BJ (cell line): ENCODE measurements at regions not wholly inside any gene's neighbourhood (a gene's known extent, or its start where the extent isn't known, plus 50 kb on each side); places are given as distances from the start of the nearest gene placed in this dataset.
"Not testable (repeated sequence)": the region's sequence is repeated elsewhere in the genome, so short reads cannot be mapped to it uniquely, and the experiment has no call there.

ENCODE experiments used
- CTCF ChIA-PET: fragments of 350-600 bp; formaldehyde crosslinking; extraction: SDS; loops from one replicate; lab custom pipeline; 2021; ENCODE audit warnings: antibody characterized with exemption, inconsistent platforms; lab: Yijun Ruan, JAX
- POLR2A ChIA-PET: fragments of 300-600 bp; sonication (Branson Sonifier 250); formaldehyde crosslinking; extraction: SDS; loops from one replicate; lab custom pipeline; 2021; ENCODE audit warnings: antibody characterized with exemption; lab: Charles Lee
- DNase-seq: peaks from one replicate; pipeline ENCODE4 v3.0.0-alpha.2; 2011; ENCODE audit warnings: low read depth
- H3K27me3 ChIP-seq: 2 replicates; pipeline ENCODE4 v1.6.0; 2011; ENCODE audit warnings: low read length; ENCODE audit not compliant: control insufficient read depth, insufficient read depth
- H3K36me3 ChIP-seq: 2 replicates; pipeline ENCODE4 v1.5.1; 2011; ENCODE audit warnings: low read length; ENCODE audit not compliant: control insufficient read depth, insufficient read depth
- H3K4me3 ChIP-seq: 2 replicates; pipeline ENCODE4 v1.5.1; 2011; ENCODE audit warnings: low read depth, mild to moderate bottlenecking, control low read depth, low read length
- TF ChIP-seq, protein P1 (sequence below): IDR thresholded peaks from 2 replicates; pipeline ENCODE4 v1.5.1; 2011; ENCODE audit warnings: low read depth, mild to moderate bottlenecking, control low read depth, inconsistent platforms, low read length, moderate library complexity; ENCODE audit not compliant: insufficient read depth

DNA sequence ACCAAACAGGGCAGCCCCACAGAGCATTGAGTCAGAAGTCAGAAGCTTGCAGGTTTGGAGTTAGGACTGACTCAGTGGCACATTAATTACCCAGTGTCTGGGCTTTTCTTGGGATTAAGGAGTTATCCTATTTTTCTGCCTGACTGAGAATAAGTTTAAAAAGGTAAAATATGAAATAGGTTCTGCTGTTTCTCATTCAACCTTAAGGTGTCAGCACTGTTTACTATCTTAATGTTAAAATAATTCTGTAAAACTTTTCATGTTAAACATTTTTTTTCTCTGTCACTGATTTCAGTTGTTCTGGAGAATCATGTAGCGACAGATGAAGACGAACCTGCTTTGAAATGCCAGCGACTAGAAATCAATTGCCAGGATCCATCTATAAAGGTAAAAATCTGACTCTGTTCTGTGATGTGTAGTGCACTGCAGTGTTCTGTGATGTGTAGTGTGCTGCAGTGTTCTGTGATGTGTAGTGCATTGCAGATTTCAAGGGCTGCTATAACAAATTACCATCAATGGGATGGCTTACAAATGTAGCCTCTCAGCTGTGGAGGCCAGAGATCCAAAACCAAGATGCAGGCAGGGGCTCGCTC is 128.0 kb downstream of the LAT start:
- no peak for DNase-seq
- H3K36me3 ChIP-seq: 0 out of 2 replicates have a peak, but pooled peaks cover 3% of the 10 kb centered on the region
- H3K4me3 ChIP-seq: no peak overlapping the region
- CTCF ChIA-PET: no interaction called here
- no peaks in the 10 kb centered on the region for H3K27me3 ChIP-seq
- POLR2A ChIA-PET: no interaction called here
- TF ChIP-seq, protein P1, sequence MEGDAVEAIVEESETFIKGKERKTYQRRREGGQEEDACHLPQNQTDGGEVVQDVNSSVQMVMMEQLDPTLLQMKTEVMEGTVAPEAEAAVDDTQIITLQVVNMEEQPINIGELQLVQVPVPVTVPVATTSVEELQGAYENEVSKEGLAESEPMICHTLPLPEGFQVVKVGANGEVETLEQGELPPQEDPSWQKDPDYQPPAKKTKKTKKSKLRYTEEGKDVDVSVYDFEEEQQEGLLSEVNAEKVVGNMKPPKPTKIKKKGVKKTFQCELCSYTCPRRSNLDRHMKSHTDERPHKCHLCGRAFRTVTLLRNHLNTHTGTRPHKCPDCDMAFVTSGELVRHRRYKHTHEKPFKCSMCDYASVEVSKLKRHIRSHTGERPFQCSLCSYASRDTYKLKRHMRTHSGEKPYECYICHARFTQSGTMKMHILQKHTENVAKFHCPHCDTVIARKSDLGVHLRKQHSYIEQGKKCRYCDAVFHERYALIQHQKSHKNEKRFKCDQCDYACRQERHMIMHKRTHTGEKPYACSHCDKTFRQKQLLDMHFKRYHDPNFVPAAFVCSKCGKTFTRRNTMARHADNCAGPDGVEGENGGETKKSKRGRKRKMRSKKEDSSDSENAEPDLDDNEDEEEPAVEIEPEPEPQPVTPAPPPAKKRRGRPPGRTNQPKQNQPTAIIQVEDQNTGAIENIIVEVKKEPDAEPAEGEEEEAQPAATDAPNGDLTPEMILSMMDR: no peak

DNA sequence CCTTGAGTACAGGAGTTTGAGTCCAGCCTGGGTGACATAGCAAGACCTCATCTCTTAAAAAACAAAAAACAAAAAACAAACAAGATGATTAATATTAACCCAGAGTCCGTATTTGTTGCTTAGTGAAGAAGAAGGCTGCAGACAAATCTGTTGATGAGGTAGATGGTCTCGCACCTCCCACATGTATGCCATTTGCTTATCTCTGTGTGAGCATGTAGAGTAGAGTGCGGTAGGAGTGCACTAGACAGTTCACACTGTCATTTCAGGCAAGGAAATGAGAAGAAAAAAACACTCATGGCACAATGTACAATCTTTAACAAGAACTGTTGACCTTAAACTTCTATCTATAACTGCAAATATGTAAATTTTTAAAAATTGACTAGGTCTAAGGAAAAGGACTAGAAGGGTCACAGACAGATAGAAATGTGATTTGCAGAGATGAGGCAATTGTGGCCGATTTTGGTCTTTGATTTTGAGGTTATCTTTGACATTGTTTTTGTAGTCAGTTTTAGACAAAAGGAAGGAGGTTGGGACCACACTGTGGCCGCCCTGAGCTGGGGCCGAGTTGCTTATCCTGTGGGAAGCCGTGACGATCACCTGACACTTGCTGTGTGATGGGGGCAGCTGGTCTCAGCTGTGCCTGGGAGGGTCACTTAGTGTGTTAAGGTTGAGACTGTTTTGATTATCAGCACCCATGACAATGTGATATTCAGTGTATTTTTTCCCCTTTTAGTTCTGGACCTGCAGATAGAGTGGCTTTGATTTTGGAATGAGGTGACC is 127.2 kb downstream of the LAT start:
- DNase-seq, CTCF ChIA-PET, POLR2A ChIA-PET, H3K4me3 ChIP-seq, H3K36me3 ChIP-seq, H3K27me3 ChIP-seq: not testable (repeated sequence)

DNA sequence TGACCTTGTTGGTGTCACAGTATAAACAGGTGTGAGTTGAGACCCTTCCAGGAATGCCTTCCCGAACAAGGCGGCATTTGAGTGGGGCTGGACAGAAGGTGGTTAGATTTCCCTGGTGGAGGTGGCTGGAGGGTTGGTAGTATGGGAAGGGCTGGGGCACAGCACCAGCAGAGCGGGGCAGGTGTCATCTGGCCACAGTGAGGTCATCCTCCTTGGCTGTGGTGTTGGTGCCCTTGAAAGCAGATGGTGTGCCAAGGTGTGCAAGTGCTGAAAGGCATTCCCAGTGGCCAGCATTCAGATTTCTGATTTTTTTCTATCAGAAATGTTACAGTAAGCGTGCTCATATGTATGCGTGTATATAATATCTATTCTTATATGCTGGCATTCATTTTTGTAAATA is 126.6 kb downstream of the LAT start:
- CTCF ChIA-PET: no interaction called here
- DNase-seq: no peak
- no peaks in the 10 kb centered on the region for H3K36me3 ChIP-seq
- H3K4me3 ChIP-seq: no peak overlapping the region
- TF ChIP-seq, protein P1: no peak
- POLR2A ChIA-PET: no interaction called here
- H3K27me3 ChIP-seq: no peaks in the 10 kb centered on the region

DNA sequence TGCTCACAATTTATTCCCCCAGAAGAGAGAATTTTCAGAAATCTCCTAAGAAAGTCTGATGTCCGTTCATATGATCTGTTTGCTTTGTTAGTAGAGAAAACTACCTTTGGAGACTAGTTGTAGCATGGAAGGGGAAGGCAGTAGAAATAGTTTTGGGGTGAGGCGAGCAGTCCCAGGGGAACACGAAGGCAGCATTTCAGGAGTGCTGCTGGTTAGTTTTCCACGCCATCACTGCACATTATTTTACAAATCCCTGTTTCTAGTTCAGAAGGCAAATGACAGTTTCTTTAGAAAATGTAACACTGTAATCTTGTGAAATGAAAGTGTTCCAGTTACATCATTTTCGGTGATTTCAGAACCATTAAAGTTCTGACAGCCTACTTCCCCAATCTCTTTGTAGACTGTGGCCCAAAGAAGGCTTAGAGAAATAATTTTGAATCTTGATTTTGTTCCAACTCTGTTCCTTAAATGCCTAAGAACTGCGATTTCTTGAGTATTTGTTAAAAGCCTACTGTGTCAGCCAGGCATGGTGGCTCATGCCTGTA is 123.8 kb downstream of the LAT start:
- DNase-seq, CTCF ChIA-PET: not testable (repeated sequence)

DNA sequence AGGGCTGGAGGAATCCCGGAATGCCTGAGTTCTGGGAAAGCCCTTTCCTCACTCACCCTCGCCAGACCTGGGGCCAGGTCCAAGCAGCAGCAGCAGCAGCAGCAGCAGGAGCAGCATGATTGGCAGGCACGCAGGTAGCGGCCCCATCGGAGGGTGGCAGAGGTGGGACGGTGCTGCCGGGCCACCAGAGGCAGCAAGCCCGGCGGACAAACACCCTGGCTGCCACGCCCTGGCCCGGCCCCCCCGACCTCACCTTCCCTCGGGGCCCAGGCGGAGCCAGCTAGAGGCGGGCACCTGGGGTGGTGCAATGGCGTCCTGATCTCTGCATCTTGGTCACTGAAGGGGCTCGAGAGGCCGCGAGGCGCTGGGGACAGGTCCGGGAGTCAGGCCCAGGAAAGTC is 122.4 kb downstream of the LAT start:
- Histone ChIP-seq H3K36me3 (no peaks in the 10 kb centered on the region), H3K4me3 (no peak overlapping the region), H3K27me3 (no peaks in the 10 kb centered on the region)
- no peak for DNase-seq
- TF ChIP-seq, protein P1: no peak
- ChIA-PET CTCF (no interaction called here), POLR2A (no interaction called here)

More for the DNA sequence above, 123.8 kb downstream of the LAT start:
- H3K36me3 ChIP-seq, POLR2A ChIA-PET, H3K4me3 ChIP-seq, H3K27me3 ChIP-seq: not testable (repeated sequence)

DNA sequence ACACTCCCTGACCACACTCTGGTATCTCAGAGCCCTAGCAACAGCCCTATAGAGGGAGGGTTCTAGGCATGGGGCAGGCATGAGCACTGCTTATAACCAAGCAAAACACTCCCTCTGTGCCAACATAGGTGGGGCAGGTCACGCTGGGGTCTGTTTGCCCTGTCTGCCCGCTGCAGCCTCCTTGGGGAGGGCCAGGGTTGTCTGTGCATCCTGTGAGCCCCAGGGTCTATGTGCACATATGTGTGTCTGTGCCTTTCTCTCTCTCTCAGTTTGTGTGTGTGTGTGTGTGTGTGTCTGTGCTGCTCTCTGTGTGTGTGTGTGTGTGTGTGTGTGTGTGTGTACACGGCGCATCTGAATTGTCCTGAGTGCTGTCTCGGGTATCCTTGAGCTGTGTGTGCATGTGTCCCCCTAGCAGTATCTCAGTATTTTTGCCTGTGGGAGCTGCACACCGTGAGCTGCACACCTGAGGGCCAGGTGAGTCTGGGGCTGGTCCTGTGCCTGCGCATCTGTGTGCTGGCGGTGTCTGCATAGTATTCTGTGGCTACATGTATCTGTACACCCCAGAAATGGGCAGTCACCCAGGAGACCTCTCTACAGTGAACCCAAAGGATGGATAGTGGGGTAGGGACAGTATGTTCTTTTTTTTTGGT is 121.5 kb downstream of the LAT start:
- H3K36me3 ChIP-seq, DNase-seq, CTCF ChIA-PET, H3K4me3 ChIP-seq, POLR2A ChIA-PET, H3K27me3 ChIP-seq: not testable (repeated sequence)

DNA sequence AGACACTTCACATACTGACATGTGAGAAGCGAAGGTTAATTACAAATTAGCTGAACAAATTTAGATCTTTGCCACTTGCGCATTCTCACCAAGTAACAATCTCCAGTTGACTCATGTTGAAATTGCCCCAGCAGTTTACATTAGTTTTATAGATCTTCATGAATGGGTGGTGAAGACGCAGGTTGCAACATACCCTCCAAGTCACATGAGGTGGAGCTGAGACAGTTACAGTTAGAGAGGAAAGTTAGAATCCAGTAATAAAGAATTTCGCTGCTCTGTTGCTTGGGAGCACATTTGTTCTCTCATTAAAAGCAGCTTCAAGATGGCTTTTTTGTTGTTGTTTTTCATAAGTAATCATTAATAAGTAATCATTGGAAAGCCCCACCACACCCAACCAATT is 119.7 kb downstream of the LAT start:
- POLR2A ChIA-PET, H3K4me3 ChIP-seq, CTCF ChIA-PET, H3K36me3 ChIP-seq, H3K27me3 ChIP-seq, DNase-seq: not testable (repeated sequence)

DNA sequence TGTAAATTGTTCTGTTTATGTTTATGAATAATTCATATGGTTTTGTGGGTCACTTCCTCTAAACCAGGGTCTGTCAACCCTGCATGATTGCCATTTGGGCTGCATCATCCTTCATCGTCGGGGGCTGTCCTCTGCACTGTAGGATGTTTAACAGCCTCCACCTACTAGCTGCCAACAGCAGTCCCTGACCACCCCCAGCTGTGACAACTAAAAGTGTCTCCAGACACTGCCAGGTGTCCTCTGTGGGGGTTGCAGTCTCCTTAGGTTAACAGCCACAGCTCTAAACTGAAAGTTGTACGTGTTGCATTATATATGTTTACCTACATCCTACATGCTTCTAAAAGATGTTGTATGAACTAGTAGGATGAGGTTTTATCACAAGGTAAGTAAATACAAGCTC is 113.1 kb downstream of the LAT start:
- H3K4me3 ChIP-seq, H3K27me3 ChIP-seq, H3K36me3 ChIP-seq, CTCF ChIA-PET, POLR2A ChIA-PET, DNase-seq: not testable (repeated sequence)

DNA sequence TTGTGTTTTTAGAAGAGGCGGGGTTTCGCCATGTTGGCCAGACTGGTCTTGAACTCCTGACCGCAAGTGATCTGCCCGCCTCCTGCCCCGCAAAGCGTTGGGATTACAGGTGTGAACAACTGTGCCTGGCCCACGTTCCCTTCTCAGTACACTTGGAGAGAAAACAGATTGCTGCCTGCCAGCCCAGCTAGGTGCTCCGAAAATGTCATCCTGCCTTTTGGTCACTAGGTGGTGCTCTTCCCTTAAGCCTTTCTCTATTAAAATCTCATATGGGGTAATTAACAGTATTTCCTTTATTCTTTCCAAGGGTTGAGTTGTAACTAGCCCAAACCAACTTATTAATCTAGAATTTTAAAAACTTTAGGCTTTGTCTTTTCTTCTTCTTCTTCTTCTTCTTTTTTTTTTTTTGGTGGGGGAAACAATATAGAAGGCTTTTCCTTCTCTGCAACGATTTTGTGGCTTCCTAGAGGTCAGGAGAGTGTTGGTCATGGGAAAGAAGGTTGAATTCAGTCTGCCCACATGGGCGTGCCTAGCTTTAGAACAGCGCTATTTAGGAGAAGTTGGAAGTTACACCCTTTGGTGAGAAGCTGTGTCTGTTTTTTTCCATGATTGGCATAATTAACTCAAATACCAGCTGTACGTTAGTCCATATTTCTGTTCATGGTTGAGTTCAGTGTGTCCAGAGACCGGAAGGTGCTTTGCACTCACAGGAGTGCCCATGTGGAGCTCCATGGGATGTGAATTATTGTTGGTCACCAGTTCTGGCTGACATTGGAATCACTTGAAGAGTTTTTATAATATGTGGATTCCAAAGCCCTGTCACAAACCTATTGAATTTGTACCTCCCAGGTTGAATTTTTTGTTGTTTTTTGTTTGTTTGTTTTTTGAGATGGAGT is 110.1 kb downstream of the LAT start:
- CTCF ChIA-PET: interaction anchor here (0.6 kb wide), 1 partner anchor 155 kb away, joined by 3 read pairs; no protein-coding TSS in a partner anchor
- H3K27me3 ChIP-seq, H3K4me3 ChIP-seq, DNase-seq, H3K36me3 ChIP-seq, POLR2A ChIA-PET: not testable (repeated sequence)
